Right renal pelvis (tissue), 4 donors: ENCODE measurements at regions not wholly inside any gene's neighbourhood (a gene's known extent, or its start where the extent isn't known, plus 50 kb on each side); places are given as distances from the start of the nearest gene placed in this dataset.
"Not testable (repeated sequence)": the region's sequence is repeated elsewhere in the genome, so short reads cannot be mapped to it uniquely, and the experiment has no call there.

Experiments used
- DNase-seq, 4 donors: peaks; one replicate each; pipeline ENCODE4 v3.0.0-alpha.2; 2013; ENCODE audit warnings: low read depth in 4 of 4, low spot score in 3 of 4, missing footprints in 1 of 4

DNA sequence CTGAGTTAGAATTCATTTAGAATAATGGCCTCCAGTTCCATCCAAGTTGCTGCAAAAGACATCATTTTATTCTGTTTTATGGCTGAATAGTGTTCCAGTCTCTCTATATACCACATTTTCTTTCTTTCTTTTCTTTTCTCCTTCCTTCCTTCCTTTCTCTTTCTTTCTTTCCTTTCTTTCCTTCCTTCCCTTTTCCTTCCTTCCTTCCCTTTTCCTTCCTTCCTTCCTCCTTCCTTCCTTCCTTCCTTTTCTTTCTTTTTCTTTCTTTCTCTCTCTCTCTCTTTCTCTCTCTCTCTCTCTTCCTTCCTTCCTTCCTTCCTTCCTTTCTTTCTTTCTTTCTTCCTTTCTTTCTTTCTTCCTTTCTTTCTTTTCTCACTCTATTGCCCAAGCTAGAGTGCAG is 330.2 kb downstream of the TSN start:
- not testable (repeated sequence) for DNase-seq

DNA sequence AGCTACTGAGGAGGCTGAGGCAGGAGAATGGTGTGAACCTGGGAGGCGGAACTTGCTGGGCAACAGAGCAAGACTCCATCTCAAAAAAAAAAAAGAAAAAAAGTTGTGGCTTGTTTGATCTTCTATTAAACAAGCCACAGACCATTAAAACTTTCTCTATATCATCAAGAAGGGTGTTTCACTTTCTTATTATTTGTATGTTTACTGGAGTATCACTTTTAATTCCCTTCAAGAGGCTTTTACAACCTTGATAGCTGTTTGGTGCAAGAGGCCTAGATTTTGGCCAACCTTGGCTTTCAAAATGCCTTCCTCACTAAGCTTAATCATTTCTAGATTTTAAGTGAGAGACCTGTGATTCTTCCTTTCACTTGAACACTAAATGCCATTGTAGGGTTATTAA is 339.1 kb downstream of the TSN start:
- DNase-seq: no peak

DNA sequence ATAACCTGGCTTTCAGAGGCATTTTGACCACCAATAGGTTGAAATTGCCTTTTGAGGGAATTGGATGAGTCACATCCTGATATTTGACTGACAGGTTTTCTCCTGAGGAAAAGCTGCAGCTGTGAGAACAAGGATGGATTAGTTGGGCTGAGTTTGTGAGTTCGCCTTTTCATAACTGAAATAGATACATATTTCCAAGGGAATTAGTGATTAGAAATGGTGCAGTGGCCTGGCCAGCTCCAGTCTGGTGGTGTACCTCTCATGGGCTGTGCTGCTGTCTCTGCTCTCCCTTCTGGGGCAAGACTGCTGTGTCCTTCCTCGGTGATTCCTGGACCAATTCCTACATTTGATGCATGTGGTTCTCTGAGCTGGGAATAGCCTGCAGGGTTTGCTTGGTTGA is 341.3 kb downstream of the TSN start:
- no peak for DNase-seq

DNA sequence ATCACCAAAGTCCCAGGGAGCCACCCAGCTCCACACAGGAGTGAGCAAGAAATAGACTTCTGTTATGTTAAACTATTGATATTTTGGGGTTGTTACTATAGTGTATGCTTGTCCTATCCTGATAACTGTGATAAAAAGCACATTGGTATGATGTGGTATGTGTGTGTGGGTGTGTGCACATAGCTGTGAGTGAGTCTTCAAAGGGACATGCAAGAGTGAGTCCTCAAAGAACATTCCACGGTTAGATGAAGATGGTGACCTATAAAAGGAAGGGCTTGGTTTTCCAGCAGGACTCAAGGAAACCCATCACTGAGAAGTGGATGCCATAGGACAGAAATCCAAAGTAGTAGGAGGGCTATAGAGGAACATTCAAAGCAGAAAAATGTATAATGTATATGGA is 342.9 kb downstream of the TSN start:
- no peak for DNase-seq

DNA sequence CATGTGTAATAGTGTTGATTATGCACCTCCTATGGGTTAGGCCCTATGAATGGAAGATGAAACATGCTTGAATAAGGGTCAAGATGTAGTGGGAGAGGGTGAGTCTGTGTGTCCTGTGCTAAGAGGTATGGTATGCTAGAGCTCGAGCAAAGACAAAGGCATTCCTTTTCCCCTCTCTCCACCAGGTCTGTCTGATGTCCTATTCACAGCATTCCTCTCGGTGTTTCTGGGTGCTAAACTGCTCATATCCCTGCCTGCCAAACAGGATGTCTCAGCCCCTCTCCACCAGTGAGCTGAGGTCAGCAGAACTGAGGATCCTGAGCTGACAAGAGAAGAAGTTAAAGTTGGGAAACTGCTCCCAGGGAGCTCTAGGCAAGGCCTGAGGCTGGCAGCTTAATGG is 344.9 kb downstream of the TSN start:
- no peak for DNase-seq

DNA sequence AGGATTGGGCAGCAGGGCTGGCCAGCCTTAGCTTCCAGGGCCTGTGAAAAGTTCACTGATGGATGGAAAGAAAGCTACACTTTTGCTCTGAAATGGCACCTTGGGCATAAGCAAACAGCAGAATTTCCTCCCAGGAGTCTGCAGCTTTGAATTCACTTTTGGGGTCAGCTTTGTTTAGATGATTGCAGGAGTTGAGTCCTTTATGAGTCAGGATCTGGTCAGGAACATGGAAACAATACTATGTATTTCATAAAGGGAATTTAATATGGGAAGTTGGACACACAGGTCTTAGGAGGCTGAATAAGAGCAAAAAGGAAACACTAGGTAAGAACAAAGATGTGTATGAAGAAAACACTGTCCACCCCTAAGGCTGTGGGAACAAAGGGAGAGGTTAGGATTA is 345.3 kb downstream of the TSN start:
- DNase-seq: no peak

DNA sequence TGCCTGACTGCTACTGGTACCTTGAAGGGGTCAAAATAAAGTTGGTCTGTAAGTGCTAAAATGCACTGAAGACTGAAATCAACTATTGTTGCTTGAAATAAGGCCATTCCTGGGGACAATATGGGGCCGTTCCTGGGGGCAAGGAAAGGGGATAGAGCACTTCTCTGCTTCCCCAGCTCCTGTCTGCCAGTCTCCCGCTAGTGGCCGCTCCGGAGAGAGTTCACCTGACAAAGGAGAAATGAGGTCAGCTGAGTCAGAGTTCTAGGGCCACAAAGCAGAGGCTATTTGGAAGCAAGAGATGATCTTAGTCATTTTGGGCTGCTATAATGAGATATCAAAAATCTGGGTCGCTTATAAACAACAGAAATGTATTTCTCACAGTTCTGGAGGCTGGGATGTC is 345.9 kb downstream of the TSN start:
- no peak for DNase-seq

DNA sequence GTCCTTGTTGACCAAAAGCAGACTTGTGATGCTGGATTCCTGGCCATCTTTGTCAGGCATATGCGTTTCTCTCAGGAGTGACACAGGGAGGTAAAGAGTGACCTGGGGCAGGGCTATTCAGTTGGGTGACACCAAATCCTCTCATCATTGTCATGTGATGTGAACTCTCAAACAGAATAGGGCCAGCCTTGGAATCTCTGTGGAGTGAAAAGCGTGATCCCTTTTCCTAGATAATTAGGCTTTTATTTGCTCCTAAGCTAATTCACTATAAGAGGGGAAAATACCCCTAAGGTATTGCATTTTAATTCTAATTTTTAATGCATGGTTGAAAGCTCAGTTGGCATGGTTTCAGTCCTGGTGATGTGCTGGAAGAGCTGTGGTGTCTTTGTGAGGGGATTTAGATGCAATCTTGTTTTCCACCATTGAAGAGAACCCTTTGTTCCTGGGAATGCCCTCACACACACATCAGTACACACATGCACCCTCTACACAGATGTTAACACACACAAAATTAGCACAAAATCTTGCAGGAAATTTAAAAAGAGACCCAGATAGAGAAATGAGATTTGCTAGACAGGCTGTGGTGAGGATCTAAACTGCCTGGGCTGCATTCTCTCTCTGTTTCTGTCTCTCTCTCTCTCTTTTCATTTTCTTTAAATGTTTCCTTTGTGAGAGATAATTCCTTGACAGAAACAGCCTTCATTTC is 349.9 kb downstream of the TSN start:
- no peak for DNase-seq

DNA sequence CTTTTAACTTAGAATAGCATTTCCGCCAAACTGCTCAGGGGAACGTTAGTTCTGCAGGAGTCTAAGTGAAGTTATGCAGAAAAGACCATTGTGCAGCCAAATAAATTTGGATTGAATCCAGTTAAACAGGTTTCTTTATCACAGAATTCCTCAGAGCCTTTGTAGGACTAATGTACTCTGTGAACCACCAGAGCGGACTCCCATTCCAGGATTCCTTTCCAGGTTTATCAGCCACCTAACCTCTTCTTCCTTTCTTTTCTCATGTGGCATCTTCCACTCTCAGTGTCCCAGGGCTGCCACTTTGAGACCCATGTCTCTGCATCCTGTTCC is 350.4 kb downstream of the TSN start:
- peak in 1 of 4 donors; percentile 4 for DNase-seq

DNA sequence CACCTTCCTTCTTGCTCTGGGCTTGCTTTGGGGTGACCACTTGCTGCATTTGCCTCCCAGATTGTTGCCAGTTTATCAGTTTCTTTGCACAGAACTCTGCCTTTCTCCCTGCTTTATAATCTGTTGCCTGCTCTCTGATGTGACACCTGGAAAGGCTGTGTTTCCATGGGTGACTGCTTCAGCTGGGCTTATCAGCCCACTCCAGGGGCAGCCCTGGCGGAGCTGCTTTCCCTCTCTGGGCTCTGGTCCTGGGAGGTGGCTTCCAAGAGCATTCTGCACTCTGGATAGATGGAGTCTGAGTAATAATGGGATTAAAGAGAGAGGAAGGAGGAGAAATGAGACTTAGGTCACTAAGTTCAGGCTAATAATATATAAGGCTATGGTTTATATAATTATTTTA is 352.7 kb downstream of the TSN start:
- no peak for DNase-seq

DNA sequence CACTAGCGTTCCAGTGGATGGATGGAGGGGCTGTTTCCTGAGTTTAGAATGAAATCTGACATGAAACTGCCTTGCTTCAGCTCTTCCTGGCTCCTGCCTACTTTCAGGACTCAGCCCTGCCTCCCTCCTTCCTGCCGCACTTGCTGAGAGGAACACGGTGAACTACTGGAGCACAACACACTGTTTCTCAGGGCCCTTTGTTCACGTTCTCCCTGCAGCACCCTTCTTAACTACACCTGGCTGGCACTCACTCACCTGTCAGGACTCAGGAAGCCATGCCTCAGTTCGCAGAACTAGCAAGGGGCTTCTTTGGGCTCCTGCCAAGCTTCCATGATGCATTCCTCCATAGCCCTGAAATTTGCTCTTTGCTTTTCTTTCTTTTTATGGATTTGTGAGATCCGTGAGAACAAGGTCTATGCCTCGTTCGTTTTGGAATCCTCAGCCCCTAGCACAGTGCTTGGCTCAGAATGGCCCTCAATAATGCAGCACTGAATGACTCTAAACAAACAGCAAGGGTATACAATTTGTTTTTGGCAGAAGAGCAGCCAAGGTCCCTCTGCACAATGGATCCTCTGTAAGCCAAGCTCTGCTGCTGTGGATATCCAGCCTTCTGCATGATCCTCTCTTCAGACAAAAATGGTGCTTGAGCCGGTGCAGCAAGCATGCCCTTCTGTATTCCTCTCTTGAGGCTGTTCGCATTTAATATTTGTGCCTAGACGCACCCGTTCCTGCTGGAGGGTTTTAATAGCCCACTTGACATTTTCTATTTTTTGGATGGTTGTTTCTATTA is 357.0 kb downstream of the TSN start:
- peak in 1 of 4 donors; percentile 9 for DNase-seq

DNA sequence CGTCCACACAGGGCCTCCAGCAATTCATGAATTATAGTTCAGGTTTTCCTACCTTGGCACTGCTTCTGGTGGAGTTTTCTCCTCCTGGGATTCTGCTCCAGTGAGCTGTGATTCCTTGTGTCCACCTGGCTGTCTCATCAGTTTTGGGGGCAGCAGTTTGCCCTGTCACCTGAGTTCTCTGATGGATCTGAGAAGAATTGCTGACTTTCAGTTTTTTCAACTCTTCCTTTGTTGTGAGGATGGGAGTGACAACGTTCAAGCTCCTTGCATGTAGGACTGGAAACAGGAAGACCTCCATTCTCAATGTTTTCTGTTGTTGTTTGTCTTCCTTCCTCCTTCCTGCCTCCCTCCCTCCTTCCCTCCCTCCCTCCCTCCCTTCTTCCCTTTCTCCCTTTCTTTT is 359.0 kb downstream of the TSN start:
- no peak for DNase-seq

DNA sequence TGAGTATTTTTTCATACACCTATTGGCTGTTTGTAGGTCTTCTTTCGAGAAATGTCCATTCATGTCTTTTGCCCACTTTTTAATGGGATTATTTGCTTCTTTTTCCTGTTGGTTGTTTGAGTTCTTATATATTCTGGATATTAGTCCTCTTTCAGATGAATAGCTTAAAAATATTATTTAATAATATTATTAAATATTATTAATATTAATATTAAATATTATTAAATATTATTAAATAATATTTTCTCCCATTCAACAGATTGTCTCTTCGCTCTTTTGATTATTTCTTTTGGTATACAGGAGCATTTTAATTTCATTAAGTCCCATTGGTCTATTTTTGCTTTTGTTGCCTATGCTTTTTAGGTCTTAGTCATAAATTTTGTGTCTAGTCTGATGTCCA is 361.9 kb downstream of the TSN start:
- DNase-seq: no peak

DNA sequence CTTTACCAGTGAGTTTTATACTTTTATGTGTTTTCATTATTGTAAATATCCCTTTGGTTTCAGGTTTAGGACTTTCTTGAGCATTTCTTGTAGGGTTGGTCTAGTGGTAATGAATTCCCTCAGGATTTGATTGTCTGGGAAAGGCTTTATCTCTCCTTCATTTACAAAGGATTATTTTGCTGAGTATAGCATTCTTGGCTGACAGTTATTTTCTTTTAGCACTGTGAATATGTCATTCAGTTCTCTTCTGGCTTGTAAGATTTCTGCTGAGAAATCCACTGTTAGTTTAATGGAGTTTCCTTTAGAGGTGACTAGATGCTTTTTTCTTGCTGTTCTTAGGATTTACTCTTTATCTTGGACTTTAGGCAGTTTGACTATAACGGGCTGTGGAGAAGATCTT is 373.9 kb downstream of the TSN start:
- no peak for DNase-seq

DNA sequence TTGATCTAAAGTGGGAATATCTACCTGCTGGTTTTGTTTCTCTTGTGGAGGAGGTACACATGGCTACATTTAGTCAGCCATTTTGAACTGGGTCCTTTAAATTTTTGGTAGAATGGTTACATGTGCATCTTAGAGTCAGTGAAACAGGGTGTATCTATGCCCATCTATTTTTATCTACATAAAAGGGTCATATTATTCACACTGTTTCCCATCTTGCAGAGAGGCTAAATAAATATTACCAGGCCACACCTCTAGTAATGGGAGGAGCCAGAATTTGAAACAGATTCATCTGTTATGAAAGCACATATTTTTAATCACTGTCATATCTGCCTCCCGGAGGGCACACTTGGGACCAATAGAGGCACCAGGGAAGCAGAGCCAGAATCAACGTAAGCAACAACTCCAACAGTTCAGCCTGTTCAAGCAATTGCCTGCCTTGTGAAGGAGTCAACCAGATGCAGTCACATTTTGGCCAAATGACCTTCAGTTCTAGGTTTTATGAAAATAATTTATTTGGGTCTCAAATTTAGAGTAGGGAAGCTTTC is 376.8 kb downstream of the TSN start:
- no peak for DNase-seq

DNA sequence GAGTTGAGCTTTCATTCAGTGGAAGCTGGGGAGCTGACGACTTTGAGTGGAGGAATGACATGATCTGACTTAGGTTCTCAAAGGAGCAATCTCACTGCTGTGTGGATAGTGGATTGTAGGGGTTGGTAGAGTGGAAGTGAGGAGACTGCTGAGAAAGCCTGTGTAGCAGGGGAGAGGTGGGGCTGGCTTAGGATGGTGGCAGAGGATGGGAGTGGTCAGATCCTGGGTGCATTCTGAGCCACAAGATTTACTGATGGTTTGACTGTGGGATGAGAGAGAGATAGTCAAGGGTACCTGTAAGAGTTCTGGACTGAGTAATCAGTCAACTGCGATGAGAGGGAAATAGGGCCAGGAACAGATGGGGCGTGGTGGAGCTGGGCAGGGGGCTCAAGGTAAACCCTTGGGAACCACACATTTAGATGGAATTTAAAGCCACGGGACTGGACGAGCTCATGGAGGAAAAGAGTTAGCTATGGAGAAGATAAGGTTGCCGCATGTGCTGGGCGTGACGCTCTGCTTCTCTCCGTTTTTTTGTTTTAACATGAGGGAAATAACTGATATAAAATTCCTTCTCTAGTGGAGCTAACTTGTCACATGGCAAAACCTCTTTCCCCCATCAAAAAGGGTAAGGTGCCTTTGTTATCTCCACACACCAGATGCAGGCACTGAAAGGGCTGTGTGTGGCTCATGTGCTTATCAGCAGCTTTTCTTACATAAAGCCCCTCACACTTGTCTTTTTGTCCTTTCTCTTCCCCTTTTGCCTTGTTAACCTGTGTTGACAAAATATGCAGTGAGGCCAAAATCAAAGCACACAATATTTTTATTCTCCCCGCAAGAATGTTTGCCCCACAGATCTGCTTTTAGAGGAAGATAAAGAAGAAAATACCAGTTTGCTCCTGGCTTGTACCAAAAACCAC is 379.8 kb downstream of the TSN start:
- DNase-seq: no peak

DNA sequence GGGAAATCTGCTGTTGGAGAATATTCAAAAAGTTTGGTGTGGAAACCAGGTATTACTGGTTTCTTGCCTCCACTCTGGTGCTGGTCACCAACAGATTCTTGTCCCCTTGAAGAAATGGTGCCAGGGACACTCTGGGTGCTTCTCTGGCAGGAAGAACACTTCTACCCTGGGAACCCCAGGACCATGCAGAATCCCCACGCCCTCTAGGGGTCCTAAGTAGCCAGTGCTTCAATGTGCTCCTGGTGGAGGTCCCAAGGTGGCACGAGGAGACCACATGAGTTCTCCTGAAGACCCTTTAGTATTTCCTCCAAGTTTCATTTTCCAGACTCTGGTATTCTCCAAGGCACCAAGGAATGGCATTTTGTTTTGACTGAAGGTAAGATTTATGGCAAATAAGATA is 380.6 kb downstream of the TSN start:
- DNase-seq: no peak

DNA sequence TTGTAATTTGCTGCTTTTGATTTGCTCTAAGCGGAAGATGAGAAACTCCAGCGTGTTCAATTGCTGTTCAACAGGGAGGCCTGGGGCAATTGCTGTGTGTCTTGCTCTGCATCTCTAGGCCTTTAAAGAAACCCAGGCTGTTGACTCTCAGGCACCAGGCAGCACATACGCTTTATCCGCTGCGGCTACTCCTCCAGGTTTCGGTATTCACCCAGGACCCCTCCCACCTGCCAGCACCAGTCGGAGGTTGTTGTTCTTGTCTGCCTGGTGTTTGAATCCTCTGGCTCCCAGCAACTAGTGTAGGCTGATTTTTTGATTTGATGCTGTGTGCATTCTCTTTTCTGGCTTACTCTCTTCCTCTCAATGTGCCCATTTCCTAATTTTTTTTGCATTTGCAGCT is 383.1 kb downstream of the TSN start:
- no peak for DNase-seq

DNA sequence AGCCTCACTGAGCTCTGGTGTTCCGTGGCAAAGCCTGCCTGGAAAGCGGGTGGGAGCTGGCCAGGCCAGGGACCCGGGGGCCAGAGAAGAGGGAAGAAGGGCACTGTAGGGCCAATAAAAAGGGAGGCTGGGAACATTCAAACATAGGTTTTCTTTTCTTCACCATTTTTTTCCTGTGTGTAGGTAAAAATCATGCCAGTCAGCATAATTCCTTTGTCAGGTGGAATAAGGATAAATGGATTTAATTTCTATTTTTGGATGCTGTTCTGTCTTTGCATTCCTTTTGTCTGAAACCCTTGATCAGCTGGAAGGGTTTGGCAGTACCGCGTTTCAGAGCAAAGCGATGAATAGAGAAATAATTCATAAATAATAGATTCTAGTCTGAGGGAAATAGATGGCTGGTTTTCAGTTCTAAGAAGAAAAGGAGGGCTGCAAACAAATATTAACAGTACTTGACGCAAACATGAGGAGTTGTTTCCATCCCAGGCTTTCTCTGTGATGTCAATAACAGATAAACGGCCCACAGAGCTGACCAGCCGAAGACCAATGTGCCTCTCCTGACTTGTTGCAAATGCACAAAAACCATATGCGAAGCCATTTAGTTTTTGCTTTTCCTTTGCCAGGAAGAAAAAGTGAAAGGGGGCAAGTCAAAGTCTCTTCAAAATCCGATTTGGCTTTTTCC is 384.4 kb downstream of the TSN start:
- DNase-seq: no peak

DNA sequence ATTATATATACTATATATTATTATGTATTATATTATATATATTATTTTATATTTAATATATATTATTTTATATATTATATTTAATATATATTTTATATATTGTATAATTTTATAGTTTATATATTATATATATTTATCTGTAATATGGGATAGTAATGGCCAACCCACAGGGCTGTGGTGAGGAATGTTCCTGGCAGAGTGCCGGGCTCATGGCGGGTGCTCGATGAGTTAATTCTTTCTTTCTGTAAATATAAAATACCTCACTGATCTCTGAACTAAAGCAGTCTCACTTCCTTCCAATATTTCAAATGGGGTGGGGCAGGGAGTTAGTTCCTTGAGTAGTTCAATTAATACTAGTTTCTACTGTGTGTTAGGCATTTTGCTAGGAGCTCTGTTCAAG is 389.4 kb downstream of the TSN start:
- DNase-seq: no peak

DNA sequence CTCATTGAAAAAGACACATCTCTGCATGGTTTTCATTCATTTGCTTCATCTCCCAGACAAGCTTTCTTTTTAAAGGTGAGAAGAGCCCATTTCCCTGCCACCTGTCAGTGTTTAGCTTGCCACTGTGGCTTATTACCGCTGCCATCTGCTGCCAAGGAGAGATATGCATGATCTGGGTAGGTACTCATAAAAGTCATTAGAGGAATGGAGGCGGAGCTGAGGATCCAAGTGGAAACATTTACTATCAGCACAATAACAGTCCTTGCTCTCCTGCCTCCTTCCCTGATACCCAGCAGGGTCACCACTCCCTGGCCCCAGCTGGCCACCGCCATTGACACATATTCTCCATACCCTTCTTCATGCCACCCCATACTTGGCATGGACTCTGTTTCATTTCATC is 390.4 kb downstream of the TSN start:
- DNase-seq: no peak
